ENCODE measurements at regions not wholly inside any gene's neighbourhood (a gene's known extent, or its start where the extent isn't known, plus 50 kb on each side); places are given as distances from the start of the nearest gene placed in this dataset.

DNA sequence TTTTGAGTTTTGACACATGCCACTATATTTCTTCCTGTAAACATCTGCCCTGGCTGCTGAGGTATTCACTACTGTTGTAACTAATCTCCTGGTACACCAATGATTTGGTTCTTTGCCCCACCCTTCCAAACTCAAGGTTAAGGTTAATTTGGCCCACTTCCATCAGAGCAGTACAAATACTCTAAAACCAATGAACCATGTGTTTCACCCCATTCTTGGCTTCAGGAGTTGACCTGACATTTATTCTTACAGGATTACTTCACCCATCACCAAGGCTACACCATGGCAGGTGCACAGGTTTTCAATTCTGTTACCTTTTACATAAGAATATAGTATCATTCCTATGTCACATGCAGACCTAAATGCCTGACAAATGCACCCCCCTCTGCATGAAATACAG, 1179.9 kb downstream of the ZPLD1 start:
- no peak for TF ChIP-seq POLR2A (IDR thresholded peaks at IDR 0.05)
- TF ChIP-seq, protein P1, sequence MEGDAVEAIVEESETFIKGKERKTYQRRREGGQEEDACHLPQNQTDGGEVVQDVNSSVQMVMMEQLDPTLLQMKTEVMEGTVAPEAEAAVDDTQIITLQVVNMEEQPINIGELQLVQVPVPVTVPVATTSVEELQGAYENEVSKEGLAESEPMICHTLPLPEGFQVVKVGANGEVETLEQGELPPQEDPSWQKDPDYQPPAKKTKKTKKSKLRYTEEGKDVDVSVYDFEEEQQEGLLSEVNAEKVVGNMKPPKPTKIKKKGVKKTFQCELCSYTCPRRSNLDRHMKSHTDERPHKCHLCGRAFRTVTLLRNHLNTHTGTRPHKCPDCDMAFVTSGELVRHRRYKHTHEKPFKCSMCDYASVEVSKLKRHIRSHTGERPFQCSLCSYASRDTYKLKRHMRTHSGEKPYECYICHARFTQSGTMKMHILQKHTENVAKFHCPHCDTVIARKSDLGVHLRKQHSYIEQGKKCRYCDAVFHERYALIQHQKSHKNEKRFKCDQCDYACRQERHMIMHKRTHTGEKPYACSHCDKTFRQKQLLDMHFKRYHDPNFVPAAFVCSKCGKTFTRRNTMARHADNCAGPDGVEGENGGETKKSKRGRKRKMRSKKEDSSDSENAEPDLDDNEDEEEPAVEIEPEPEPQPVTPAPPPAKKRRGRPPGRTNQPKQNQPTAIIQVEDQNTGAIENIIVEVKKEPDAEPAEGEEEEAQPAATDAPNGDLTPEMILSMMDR (IDR thresholded peaks at IDR 0.05) = no peak
